ENCODE measurements at regions not wholly inside any gene's neighbourhood (a gene's known extent, or its start where the extent isn't known, plus 50 kb on each side); places are given as distances from the start of the nearest gene placed in this dataset.
"Not testable (repeated sequence)": the region's sequence is repeated elsewhere in the genome, so short reads cannot be mapped to it uniquely, and the experiment has no call there.

GRCh38 chr6:26745964-26746363 lies 86.4 kb upstream of the ZNF322 start:
- not testable (repeated sequence) for TF ChIP-seq CTCF, EZH2phosphoT487, EZH2 (IDR thresholded peaks at IDR 0.05)

Measured in neural progenitor cell (in vitro differentiated cells).